Fibroblast of lung (primary cell): ENCODE measurements at regions not wholly inside any gene's neighbourhood (a gene's known extent, or its start where the extent isn't known, plus 50 kb on each side); places are given as distances from the start of the nearest gene placed in this dataset.

Experiments
- DNase-seq, 2 donors: peaks; one replicate each; pipeline versions ENCODE4 v3.0.0 to v3.0.0-alpha.2; 2010; ENCODE audit warnings: low read depth in 2 of 2
- H2AFZ ChIP-seq: 2 replicates; pipeline ENCODE4 v1.5.1; 2012; ENCODE audit warnings: low read length, control low read depth, inconsistent platforms
- H3K27ac ChIP-seq: 2 replicates; pipeline ENCODE4 v1.5.1; 2011; ENCODE audit warnings: low read length, control low read depth; ENCODE audit not compliant: insufficient read depth
- H3K27me3 ChIP-seq: 2 replicates; pipeline ENCODE4 v1.5.1; 2011; ENCODE audit warnings: mild to moderate bottlenecking, low read length; ENCODE audit not compliant: control insufficient read depth, insufficient read depth
- H3K36me3 ChIP-seq: 2 replicates; pipeline ENCODE4 v1.5.1; 2011; ENCODE audit warnings: low read length; ENCODE audit not compliant: control insufficient read depth, insufficient read depth
- H3K4me1 ChIP-seq: 2 replicates; pipeline ENCODE4 v1.5.1; 2011; ENCODE audit warnings: low read length; ENCODE audit not compliant: control insufficient read depth, insufficient read depth; ENCODE audit errors: extremely low read depth
- H3K4me2 ChIP-seq: 2 replicates; pipeline ENCODE4 v1.5.1; 2011; ENCODE audit warnings: low read length, control low read depth; ENCODE audit not compliant: insufficient read depth; ENCODE audit errors: extremely low read depth
- H3K4me3 ChIP-seq, 4 experiments: fragments of 200-600 bp in 1 of 4; sonication (generic) in 1 of 4; replicated peaks in 1 of 4; 2 replicates each; pipeline ENCODE4 v1.5.1; 2011 to 2016; ENCODE audit warnings: low read length in 4 of 4, low read depth in 3 of 4, mild to moderate bottlenecking in 3 of 4, control low read depth in 2 of 4, inconsistent platforms in 1 of 4, mixed read lengths in 1 of 4; ENCODE audit not compliant: insufficient read depth in 1 of 4; ENCODE audit errors: control extremely low read depth in 1 of 4
- H3K79me2 ChIP-seq: 2 replicates; pipeline ENCODE4 v1.5.1; 2012; ENCODE audit warnings: mild to moderate bottlenecking, low read length, inconsistent platforms; ENCODE audit not compliant: control insufficient read depth, insufficient read depth
- H3K9ac ChIP-seq: 2 replicates; pipeline ENCODE4 v1.5.1; 2011; ENCODE audit warnings: mild to moderate bottlenecking, low read length, control low read depth; ENCODE audit not compliant: insufficient read depth
- H3K9me3 ChIP-seq: 2 replicates; pipeline ENCODE4 v1.5.1; 2012; ENCODE audit warnings: low read depth, low read length; ENCODE audit not compliant: control insufficient read depth, insufficient read depth
- H4K20me1 ChIP-seq: 2 replicates; pipeline ENCODE4 v1.5.1; 2011; ENCODE audit warnings: low read length; ENCODE audit not compliant: control insufficient read depth, insufficient read depth; ENCODE audit errors: extremely low read depth
- CTCF ChIP-seq, 2 donors: IDR thresholded peaks in 1 of 2; conservative IDR thresholded peaks in 1 of 2; 1 replicate in 1 of 2; 2 replicates in 1 of 2; pipeline ENCODE4 v1.5.1; 2011 to 2012; ENCODE audit warnings: low read length in 2 of 2, control low read depth in 1 of 2, inconsistent platforms in 1 of 2, low read depth in 1 of 2, mild to moderate bottlenecking in 1 of 2
- EZH2 ChIP-seq: IDR thresholded peaks from 2 replicates; pipeline ENCODE4 v1.5.1; 2012; ENCODE audit warnings: low read length, control low read depth, mild to moderate bottlenecking; ENCODE audit errors: missing control alignments

GRCh38 chr18:2179498-2180183 is 391.7 kb downstream of the METTL4 start:
- H3K27me3 ChIP-seq: no peaks in the 10 kb centered on the region
- TF ChIP-seq CTCF (conservative IDR thresholded peaks at IDR 0.05 in 1 of 2, IDR thresholded peaks at IDR 0.05 in 1 of 2; ENCODE audit: low read depth in 1 of 2, low read length in 2 of 2) (no peak), EZH2 (no peak)
- no peaks in the 10 kb centered on the region for H4K20me1 ChIP-seq
- no peak overlapping the region for H3K4me2 ChIP-seq
- no peak overlapping the region for H3K9ac ChIP-seq
- H3K4me3 ChIP-seq: no peak overlapping the region
- no peak overlapping the region for H2AFZ ChIP-seq
- no peaks in the 10 kb centered on the region for H3K36me3 ChIP-seq
- no peak for DNase-seq
- no peaks in the 10 kb centered on the region for H3K9me3 ChIP-seq
- no peaks in the 10 kb centered on the region for H3K4me1 ChIP-seq
- no peaks in the 10 kb centered on the region for H3K79me2 ChIP-seq
- no peak overlapping the region for H3K27ac ChIP-seq

- no peak overlapping the region for H3K4me2 ChIP-seq
- no peak for DNase-seq
- H3K4me3 ChIP-seq: no peak overlapping the region
- H3K27me3 ChIP-seq: no peaks in the 10 kb centered on the region
- no peaks in the 10 kb centered on the region for H3K36me3 ChIP-seq
- no peak for TF ChIP-seq EZH2
- no peak for TF ChIP-seq CTCF (conservative IDR thresholded peaks at IDR 0.05 in 1 of 2, IDR thresholded peaks at IDR 0.05 in 1 of 2; ENCODE audit: low read depth in 1 of 2, low read length in 2 of 2)
- no peak overlapping the region for H3K9ac ChIP-seq
- H3K27ac ChIP-seq: no peak overlapping the region
- no peaks in the 10 kb centered on the region for H3K9me3 ChIP-seq
- no peak overlapping the region for H2AFZ ChIP-seq
- H4K20me1 ChIP-seq: no peaks in the 10 kb centered on the region
- no peaks in the 10 kb centered on the region for H3K79me2 ChIP-seq
- H3K4me1 ChIP-seq: no peaks in the 10 kb centered on the region
Measured at GRCh38 chr18:2180586-2180985, 390.7 kb downstream of the METTL4 start.

GRCh38 chr18:2183432-2183831 is 387.9 kb downstream of the METTL4 start:
- Histone ChIP-seq H3K36me3 (no peaks in the 10 kb centered on the region), H2AFZ (no peak overlapping the region), H3K27ac (no peak overlapping the region), H3K4me2 (no peak overlapping the region), H3K79me2 (no peaks in the 10 kb centered on the region), H3K27me3 (no peaks in the 10 kb centered on the region), H3K9me3 (no peaks in the 10 kb centered on the region), H3K4me1 (no peaks in the 10 kb centered on the region), H4K20me1 (no peaks in the 10 kb centered on the region), H3K9ac (no peak overlapping the region), H3K4me3 (no peak overlapping the region)
- DNase-seq: no peak
- no peak for TF ChIP-seq CTCF (conservative IDR thresholded peaks at IDR 0.05 in 1 of 2, IDR thresholded peaks at IDR 0.05 in 1 of 2; ENCODE audit: low read depth in 1 of 2, low read length in 2 of 2)
- TF ChIP-seq EZH2: no peak
